CD4-positive, alpha-beta T cell treated with Interleukin-15 for 1 hour (primary cell): ENCODE measurements at regions not wholly inside any gene's neighbourhood (a gene's known extent, or its start where the extent isn't known, plus 50 kb on each side); places are given as distances from the start of the nearest gene placed in this dataset.

Experiments
- DNase-seq: peaks from one replicate; pipeline ENCODE4 v3.0.0-alpha.2; 2020

GRCh38 chr16:66289051-66289680 lies 77.3 kb upstream of the CDH5 start:
- no peak for DNase-seq

DNA sequence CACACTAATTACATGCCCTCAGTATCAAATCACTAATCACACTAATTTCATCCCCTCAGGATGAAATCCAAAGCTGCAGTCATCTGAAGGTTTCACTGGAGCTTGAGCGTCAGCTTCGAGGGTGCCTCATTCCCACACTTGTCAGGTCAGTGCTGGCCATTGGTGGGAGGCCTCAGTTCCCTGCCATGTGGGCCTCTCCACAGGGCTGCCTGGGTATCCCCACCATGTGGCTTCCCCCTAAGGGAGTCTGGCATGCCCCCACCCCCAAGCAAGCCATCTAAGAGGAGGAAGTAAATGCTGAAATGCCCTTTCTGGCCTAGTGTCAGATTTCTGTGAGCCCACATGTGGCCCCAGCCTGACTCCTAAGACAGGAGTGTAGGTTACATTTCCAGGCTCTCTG lies 78.6 kb upstream of the CDH5 start:
- DNase-seq = no peak

- DNase-seq = no peak
Observed at GRCh38 chr16:66287416-66287815, 79.1 kb upstream of the CDH5 start.

DNA sequence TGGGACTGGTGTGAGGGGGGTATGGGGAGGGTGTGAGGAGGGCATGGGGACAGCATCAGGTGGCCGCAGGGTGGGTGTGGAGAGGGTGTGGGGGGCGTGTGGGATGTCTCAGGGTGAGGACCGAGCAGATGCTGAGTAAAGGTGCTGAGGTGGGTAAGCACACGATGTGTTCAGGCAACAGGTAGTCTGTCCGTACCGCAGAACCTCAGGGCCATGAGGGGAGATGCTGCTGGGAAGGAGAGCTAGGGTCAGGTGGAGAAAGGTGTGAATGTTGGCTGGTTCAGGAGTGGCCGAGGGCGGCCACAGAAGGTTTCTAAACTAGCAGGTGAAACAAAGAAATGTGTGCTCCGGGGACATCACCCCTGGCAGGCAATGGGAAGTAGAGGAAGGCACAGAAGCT lies 80.0 kb upstream of the CDH5 start:
- no peak for DNase-seq

DNA sequence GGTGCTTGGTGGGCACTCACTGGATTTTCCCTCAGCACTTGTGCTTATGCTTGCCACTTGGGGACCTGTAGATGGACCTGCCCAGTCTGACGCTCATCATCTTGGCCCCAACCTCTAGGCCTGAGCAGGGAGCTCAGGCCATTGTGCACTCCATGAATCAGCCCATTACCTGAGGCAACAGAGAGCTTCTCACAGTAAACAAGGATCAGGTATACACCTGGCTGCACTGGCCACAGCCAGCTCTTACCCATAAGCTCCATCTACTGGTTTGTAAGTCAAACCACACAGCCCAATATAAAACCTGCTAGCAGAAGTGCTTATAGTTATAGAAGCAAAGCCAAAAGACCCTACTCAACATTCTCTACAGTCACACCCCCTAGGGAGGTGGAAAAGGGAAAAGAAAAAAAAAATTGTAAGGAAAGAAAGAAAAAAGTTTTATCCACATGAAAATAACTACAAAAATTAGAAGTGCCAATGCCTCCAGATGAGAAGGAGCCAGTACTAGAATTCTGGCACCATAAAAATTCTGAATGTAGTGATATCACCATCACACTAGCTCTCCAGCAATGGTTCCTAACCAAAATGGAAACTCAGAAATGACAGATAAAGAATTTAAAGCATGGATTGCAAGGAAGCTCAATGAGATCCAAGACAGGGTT lies 87.8 kb upstream of the CDH5 start:
- DNase-seq = no peak

DNA sequence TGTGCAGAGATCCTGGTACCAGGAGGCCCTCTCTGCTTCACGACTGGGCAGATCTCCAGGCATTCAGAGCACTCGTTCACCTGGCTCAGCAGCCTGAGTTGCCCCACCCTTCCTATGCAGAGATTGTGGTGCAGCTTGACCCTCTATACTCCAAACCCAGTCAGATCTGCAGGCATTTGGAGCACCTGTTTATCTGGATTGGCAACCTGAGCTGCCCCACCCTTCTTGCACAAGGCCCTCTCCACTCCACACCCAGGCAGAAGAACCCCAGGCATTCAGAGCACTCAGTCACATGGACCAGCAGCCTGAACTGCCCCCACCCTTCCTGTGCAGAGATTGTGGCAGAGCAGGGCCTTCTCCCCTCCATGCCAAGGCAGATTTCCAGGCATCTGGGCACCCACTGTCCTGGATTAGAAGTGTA lies 88.4 kb upstream of the CDH5 start:
- DNase-seq = no peak

GRCh38 chr16:66277311-66278070 lies 89.0 kb upstream of the CDH5 start:
- no peak for DNase-seq

DNA sequence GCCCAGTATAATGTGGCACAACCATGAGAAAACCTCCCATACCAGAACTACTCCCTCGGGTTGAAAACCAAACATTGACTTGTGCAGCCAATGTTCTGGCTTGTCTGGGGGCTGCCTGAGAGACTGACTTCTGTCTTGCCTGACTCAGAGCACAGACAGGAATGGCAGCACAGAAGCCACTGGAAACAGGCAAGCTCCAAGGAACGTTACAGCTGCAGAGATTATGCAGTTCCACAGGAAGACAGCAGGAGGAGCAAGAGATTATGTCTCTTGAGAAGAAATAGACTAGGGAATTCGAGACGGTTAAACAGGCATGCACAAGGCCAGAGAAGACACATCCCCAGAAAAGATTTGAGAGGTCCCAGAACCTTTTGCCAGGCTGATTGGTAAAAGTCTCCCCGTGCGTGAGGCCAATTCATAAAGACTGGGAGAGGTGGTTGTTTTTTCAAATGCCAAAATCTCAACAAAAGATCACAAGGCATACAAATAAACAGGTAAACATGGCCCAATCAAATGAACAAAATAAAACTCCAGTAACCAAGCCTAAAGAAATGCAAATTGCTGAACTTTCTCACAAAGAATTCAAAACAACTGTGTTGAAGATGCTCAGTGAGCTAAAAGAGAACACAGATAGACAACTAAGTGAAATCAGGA lies 90.6 kb upstream of the CDH5 start:
- no peak for DNase-seq

- DNase-seq = no peak
Observed at GRCh38 chr16:66274335-66275110, 92.0 kb upstream of the CDH5 start.

DNA sequence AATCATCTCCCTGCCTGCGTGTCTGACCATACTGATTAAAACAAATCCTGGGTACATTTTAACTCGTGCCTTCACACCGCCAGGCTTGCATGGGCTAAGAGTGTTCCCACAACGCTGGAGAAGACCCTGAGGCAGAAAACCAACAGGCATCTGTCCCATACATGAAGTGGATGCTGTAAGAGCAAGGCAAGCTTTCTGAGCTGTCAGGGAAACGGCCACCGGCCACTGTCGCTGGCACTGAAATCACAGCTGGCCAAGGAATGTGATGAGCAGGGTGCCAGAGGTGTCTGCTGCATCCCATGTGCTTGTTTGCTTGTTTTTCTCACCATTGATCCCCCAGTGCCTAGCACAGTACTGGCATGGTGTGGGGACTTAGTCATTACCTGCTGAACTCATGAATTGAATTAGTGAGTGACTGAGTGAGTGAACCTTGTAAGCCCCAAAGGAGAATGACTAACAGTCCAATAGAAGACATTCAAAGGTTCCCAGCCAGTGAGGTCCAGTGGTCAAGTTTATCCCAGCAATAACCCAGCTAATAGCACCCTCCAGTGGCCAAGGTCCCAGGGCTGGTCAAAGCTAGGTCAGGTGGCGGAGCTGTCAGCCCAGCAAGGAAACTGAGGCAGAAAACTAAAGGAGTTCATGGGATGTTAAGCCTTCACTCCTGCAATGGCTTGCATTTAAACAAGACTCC lies 92.7 kb upstream of the CDH5 start:
- DNase-seq = no peak

- no peak for DNase-seq
Observed at GRCh38 chr16:66273053-66273452, 93.4 kb upstream of the CDH5 start.

GRCh38 chr16:66272461-66272860 lies 94.0 kb upstream of the CDH5 start:
- no peak for DNase-seq

DNA sequence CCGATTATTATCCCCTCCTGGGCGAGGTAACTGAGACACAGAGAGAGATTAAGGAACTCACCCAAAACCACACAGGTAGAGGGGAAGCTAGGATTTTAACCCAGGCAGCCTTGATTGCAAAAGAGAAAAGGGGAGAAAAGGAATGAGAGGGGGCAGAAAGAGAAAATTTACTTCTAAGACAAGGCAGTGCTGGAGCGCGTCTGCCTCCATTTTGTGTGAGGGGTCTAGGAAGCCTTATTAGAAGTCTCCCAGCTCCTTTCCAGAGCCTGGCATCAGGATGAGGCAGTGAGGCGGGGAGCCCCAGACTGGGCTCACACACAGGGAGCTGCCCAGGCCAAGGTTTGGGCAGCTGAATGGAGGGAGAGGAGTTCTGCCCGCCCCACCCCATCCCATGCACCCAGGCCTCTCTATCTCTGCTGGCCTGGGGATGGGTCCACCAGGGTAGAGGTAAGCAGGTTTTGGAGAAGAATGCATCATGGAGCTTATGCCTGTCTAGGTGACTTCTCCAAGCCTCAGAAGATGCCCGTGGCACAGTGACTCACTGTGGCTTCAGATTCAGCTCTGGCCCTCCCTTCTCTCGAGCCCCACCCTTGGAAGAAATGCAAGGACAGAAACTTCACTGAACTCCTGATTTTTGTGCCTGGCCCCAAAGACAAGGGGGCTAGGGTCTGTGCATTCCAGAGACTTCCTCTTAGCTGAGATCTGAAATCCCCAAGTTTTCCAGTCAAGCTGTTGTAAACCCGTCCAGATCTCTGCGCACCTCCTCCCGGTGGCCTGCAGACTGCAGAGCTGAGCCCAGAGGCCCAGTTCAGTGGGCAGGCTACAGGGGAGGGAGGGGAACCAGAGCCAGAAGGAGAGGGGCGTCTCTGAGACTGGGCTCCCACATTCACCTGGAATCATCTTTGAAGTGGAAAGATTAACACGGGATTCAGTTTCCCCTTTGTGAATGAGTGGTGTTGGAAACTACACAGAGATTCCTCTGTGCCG lies 95.1 kb upstream of the CDH5 start:
- DNase-seq = no peak

DNA sequence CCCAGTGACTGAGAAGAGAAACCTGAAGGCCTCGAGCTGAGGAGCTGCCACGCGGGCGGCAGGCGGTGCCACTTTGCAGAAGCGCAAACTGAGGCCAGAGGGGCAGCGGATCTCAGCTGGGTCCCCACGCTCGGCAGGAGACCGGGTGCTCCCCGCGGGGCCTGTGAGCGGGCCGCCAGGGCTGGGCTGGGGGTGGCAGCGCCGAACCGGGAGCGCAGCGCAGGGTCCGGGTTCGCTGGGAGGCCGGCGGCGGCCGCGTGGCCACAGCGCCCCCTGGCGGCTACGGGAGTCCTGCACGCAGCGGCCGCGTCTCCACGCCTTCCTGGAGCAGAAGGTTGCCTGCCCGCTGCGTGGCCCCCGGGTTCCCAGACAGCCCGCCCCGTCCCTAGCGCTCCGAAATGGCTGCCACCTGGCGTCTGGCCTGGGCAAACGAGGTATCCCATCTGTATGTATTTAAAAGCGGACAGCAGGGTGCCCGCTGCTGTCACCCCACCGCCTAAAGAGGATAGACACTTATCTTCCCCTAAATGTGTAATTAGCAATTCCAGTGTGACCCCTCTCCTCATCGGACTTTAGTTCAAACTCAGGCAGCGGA lies 96.1 kb upstream of the CDH5 start:
- no peak for DNase-seq

GRCh38 chr16:66269617-66270332 lies 96.7 kb upstream of the CDH5 start:
- no peak for DNase-seq

GRCh38 chr16:66267292-66268014 lies 99.0 kb upstream of the CDH5 start:
- no peak for DNase-seq

- DNase-seq = no peak
Observed at GRCh38 chr16:66266436-66267291, 99.8 kb upstream of the CDH5 start.

DNA sequence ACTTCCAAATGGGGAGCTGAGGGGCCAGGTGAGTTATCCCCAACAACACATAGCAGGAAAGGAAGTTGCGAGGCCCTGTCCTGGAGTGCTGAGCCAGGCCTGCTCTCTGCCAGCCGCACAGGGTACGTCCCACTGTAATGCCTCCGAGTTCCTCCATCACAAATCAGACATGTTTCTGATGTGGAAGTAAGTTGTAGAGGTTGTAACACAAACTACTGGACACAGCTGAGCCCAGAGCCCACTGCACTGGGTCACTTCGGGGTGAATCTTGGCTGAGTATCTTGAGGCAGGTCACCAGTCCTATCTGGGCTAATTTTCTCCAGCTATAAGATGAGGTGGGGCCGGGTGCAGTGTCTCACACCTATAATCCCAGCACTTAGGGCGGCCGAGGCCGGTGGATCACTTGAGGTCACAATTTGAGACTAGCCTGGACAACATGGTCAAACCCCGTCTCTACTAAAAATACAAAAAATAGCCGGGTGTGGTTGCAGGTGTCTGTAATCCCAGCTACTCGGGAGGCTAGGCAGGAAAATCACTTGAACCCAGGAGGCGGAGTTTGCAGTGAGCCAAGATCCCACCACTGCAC lies 100.8 kb upstream of the CDH5 start:
- DNase-seq = no peak
